Fibroblast of lung (primary cell): ENCODE measurements at regions not wholly inside any gene's neighbourhood (a gene's known extent, or its start where the extent isn't known, plus 50 kb on each side); places are given as distances from the start of the nearest gene placed in this dataset.
"Not testable (repeated sequence)": the region's sequence is repeated elsewhere in the genome, so short reads cannot be mapped to it uniquely, and the experiment has no call there.

Experiments
- CTCF ChIP-seq, 2 donors: IDR thresholded peaks in 1 of 2; conservative IDR thresholded peaks in 1 of 2; 1 replicate in 1 of 2; 2 replicates in 1 of 2; pipeline ENCODE4 v1.5.1; 2011 to 2012; ENCODE audit warnings: low read length in 2 of 2, control low read depth in 1 of 2, inconsistent platforms in 1 of 2, low read depth in 1 of 2, mild to moderate bottlenecking in 1 of 2
- EZH2 ChIP-seq: IDR thresholded peaks from 2 replicates; pipeline ENCODE4 v1.5.1; 2012; ENCODE audit warnings: low read length, control low read depth, mild to moderate bottlenecking; ENCODE audit errors: missing control alignments

- TF ChIP-seq CTCF (conservative IDR thresholded peaks at IDR 0.05 in 1 of 2, IDR thresholded peaks at IDR 0.05 in 1 of 2; ENCODE audit: low read depth in 1 of 2, low read length in 2 of 2); EZH2: not testable (repeated sequence)
These were observed 255.3 kb upstream of the IRS2 start for GRCh38 chr13:110041638-110042037.
